Skeletal muscle satellite cell (primary cell): ENCODE measurements at regions not wholly inside any gene's neighbourhood (a gene's known extent, or its start where the extent isn't known, plus 50 kb on each side); places are given as distances from the start of the nearest gene placed in this dataset.
"Not testable (repeated sequence)": the region's sequence is repeated elsewhere in the genome, so short reads cannot be mapped to it uniquely, and the experiment has no call there.

ENCODE experiments used
- H3K27me3 ChIP-seq: 2 replicates; pipeline ENCODE4 v1.7.0; 2013; ENCODE audit warnings: low read length; ENCODE audit not compliant: control insufficient read depth, insufficient read depth
- H3K36me3 ChIP-seq: 2 replicates; pipeline ENCODE4 v1.7.0; 2013; ENCODE audit warnings: mild to moderate bottlenecking, control low read depth, low read length; ENCODE audit not compliant: insufficient read depth
- H3K4me1 ChIP-seq: 2 replicates; pipeline ENCODE4 v1.7.0; 2013; ENCODE audit warnings: low read length; ENCODE audit not compliant: control insufficient read depth, insufficient read depth
- H3K4me2 ChIP-seq: 2 replicates; pipeline ENCODE4 v1.7.0; 2013; ENCODE audit warnings: mild to moderate bottlenecking, low read length
- H3K4me3 ChIP-seq: 2 replicates; pipeline ENCODE4 v1.7.0; 2013; ENCODE audit warnings: low read length
- H3K9ac ChIP-seq: 2 replicates; pipeline ENCODE4 v1.7.0; 2013; ENCODE audit warnings: mild to moderate bottlenecking, low read depth, low read length, moderate library complexity
- H3K9me3 ChIP-seq: replicated peaks from 2 replicates; pipeline ENCODE4 v1.7.0; 2013; ENCODE audit warnings: mild to moderate bottlenecking, control low read depth, low read length

DNA sequence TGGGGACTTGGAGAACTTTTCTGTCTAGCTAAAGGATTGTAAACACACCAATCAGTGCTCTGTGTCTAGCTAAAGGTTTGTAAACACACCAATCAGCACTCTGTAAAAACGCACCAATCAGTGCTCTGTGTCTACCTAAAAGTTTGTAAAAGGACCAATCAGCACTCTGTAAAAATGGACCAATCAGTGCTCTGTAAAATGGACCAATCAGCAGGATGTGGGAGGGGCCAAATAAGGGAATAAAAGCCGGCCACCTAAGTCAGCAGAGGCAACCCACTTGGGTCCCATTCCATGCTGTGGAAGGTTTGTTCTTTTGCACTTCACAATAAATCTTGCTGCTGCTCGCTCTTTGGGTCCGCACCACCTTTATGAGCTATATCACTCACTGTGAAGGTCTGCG is 1709.4 kb upstream of the PIK3C3 start:
- H3K27me3 ChIP-seq, H3K36me3 ChIP-seq, H3K9me3 ChIP-seq, H3K9ac ChIP-seq, H3K4me2 ChIP-seq, H3K4me1 ChIP-seq, H3K4me3 ChIP-seq: not testable (repeated sequence)

DNA sequence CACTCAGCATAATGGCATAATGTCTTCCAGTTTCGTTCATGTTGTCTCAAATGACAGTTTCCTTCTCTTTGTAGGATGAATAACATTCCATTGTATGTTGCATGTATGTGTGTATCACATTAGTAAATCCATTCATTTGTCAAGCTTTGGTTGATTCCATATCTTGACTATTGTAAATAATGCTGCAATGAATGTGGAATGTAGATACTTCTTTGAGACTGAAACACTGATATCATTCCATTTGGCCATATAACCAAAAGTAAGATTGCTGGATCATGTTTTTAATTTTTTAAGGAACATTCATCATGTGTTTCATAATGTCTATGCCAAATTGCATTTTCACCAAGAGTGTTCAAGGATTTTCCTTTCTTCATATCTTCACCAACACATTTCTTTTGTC is 1711.4 kb upstream of the PIK3C3 start:
- H3K27me3 ChIP-seq: peaks cover 3% of the 10 kb centered on the region

DNA sequence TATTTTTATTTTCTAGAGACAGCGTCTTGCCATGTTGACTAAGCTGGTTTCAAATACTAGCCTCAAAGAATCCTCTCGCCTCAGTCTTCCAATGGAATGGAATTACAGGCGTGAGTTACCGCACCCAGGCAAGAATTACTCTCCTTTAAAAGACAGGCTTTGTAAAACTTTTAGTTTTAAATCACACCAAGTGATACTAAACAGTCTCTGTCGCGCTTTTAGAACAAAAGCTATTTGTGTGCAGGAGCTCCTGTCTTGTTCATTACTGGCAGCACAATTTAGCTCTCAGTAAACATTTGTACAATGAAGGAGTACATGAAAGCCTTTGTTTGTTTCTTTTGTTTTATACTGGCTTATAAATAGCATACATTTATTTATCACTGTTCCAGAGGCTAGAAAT is 1719.2 kb upstream of the PIK3C3 start:
- H3K27me3 ChIP-seq: no peaks in the 10 kb centered on the region

More for the DNA sequence above, 1711.4 kb upstream of the PIK3C3 start:
- Histone ChIP-seq H3K4me2 (no peak overlapping the region), H3K9ac (no peak overlapping the region), H3K4me1 (no peaks in the 10 kb centered on the region), H3K36me3 (no peaks in the 10 kb centered on the region), H3K9me3 (no peaks in the 10 kb centered on the region), H3K4me3 (no peak overlapping the region)

DNA sequence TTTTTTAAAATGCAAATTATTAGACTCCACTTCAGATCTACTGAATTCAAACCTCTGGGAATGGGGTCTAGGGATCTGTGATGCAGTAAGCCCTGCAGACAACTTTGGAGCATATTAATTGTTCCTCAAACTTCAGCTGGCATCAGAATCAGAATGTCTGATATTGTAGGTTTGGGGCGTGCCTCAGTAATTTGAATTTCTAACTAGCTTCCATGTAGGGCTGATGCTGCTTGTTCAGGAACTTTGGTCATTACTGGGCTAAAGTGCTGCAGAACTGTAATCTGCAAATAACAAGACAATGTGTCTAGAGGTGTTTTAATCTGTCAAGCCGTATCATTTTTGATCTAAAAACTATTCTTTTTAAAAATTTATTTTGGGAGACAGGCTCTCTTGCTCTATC is 1719.7 kb upstream of the PIK3C3 start:
- Histone ChIP-seq H3K4me2 (no peak overlapping the region), H3K27me3 (no peaks in the 10 kb centered on the region), H3K9me3 (no peaks in the 10 kb centered on the region), H3K9ac (no peak overlapping the region), H3K4me3 (no peak overlapping the region), H3K4me1 (no peaks in the 10 kb centered on the region), H3K36me3 (no peaks in the 10 kb centered on the region)

More for the DNA sequence above, 1719.2 kb upstream of the PIK3C3 start:
- H3K4me1 ChIP-seq: no peaks in the 10 kb centered on the region
- H3K9ac ChIP-seq: no peak overlapping the region
- no peak overlapping the region for H3K4me3 ChIP-seq
- no peaks in the 10 kb centered on the region for H3K36me3 ChIP-seq
- H3K9me3 ChIP-seq: no peaks in the 10 kb centered on the region
- no peak overlapping the region for H3K4me2 ChIP-seq

DNA sequence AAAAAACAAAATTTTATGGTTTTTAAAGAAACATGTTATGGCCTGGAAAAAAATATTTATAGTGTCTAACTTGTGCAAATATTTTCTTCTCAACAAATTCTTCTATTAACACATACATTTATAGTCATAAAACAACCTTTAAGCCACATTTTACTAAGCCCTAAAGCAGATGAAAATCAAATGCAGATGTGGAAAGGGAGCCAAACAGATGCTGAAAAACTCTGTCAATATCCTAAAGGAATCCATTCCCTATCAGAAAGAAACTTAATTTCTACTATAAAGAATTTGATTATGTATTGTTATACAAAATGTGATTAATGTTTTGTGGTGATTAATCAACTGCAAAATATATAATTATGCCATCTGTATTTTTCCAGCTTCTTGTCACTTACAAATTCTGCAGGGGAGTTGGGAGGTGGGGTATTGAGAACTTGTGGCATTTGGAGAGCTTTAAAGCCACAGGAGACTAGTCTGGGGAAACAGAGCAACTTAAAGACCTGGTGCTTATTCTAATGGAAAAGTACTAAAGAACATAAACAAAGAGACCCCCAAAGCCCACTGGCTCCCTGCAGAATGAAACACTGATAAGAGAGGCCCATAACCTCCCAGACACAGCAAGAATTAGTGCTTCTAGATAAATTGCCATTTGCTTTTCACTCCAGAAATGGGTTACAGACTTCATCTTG is 1721.0 kb upstream of the PIK3C3 start:
- no peaks in the 10 kb centered on the region for H3K36me3 ChIP-seq

DNA sequence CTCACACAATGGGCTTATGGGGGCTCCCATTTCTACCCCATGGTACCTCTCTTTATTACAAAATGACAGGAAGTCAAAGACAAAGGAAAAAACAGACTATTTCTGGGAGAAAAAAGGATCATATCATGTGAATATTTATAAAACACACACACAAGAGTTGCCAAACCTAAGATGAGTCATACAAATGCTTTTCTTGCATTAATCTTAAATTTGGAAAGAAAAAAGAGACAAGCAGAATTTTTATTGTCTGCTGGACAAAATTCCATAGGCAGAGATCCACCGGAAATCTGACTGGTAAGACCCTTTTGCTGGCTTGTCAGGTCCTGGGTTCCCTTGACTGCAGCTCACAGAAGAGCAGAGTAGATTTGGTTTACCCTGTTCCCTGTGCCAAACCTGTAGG is 1732.3 kb upstream of the PIK3C3 start:
- H3K9me3 ChIP-seq: no peaks in the 10 kb centered on the region
- no peak overlapping the region for H3K4me3 ChIP-seq
- H3K36me3 ChIP-seq: no peaks in the 10 kb centered on the region
- no peaks in the 10 kb centered on the region for H3K27me3 ChIP-seq
- no peak overlapping the region for H3K9ac ChIP-seq
- peaks cover 4% of the 10 kb centered on the region for H3K4me1 ChIP-seq
- H3K4me2 ChIP-seq: no peak overlapping the region

More for the DNA sequence above, 1721.0 kb upstream of the PIK3C3 start:
- H3K4me3 ChIP-seq: no peak overlapping the region
- no peak overlapping the region for H3K4me2 ChIP-seq
- H3K27me3 ChIP-seq: no peaks in the 10 kb centered on the region
- H3K9me3 ChIP-seq: no peaks in the 10 kb centered on the region
- H3K9ac ChIP-seq: no peak overlapping the region
- H3K4me1 ChIP-seq: no peaks in the 10 kb centered on the region

DNA sequence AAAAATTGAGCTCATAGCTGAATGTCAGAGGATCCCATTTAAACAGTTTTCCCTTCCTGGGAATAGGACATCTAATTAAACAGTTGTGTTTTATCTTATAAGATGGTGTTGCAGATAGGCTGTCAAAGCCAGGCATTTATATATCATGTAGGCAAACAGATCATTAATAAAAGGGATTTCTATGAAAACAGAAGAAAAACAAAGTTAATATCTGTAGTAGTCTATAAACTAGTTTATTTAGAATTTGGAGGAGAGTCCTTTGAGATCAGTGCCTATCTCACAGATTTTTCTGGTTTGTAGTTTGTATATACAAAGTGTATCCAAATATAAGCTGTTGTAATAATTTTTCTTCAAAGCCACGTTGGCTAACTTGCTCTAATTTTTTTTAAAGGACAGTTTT is 1738.2 kb upstream of the PIK3C3 start:
- H3K4me3 ChIP-seq: no peak overlapping the region
- no peaks in the 10 kb centered on the region for H3K36me3 ChIP-seq
- no peaks in the 10 kb centered on the region for H3K27me3 ChIP-seq
- no peak overlapping the region for H3K9ac ChIP-seq
- H3K9me3 ChIP-seq: no peaks in the 10 kb centered on the region
- no peaks in the 10 kb centered on the region for H3K4me1 ChIP-seq
- H3K4me2 ChIP-seq: no peak overlapping the region

DNA sequence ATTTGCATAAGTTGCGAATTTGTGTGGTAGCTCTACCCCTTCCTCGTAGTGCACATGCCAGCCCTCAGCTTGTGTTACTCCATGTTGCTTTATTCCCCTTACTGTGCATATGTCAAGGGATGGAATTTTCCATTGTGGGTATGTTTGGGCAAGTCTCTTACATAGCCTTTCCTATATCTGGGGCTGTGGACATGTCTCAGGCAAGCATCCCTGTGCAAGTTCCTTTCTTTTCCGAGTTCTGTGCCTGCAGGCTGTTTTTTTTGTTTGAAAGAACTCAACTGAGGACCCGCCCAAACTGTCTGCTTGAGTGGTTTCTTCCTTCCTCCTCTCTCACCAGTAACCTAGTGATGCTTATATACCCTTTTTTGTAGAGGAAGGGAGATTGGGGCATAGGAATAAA is 1739.1 kb upstream of the PIK3C3 start:
- no peaks in the 10 kb centered on the region for H3K27me3 ChIP-seq
- no peak overlapping the region for H3K4me2 ChIP-seq
- H3K4me3 ChIP-seq: no peak overlapping the region
- no peak overlapping the region for H3K9ac ChIP-seq
- no peaks in the 10 kb centered on the region for H3K9me3 ChIP-seq
- no peaks in the 10 kb centered on the region for H3K4me1 ChIP-seq
- no peaks in the 10 kb centered on the region for H3K36me3 ChIP-seq

DNA sequence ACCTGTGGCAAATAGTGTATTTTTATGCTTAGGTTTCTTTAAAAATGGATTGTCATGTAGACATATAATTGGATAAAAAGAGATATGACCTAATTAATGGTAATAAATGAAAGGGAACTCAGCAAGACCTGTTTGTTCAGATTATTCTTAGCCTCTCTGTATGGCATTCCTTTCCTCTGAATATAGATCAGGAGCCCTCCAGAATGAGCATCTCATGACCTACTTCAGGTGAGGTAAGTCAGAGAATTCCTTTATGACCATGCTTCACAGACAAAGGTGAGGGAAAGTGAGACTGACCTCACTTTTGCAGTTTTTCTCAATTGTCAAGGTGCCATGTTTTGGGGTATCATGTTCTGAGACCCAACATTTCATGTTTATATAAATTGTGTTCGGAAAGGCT is 1744.3 kb upstream of the PIK3C3 start:
- H3K4me2 ChIP-seq: no peak overlapping the region
- no peaks in the 10 kb centered on the region for H3K4me1 ChIP-seq
- H3K9me3 ChIP-seq: no peaks in the 10 kb centered on the region
- H3K27me3 ChIP-seq: no peaks in the 10 kb centered on the region
- H3K36me3 ChIP-seq: no peaks in the 10 kb centered on the region
- no peak overlapping the region for H3K4me3 ChIP-seq
- no peak overlapping the region for H3K9ac ChIP-seq

DNA sequence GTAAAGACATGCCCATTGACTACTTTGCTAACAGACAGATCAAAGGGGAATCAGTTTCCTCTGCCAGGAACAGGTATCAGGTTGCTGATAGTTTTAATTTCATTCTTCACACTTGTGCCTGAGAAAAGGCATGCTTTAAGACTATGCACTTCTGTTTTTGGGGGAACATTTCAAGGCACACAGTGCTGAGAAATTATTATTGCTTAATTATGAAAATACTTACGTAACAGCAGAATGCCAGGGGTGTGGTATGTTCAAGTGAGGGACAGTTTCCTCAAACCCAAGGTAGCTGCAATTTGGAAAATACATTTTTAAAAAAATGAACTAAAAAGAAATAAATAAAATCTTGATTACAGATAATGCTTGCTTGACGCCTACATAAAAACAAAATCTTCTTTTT is 1746.1 kb upstream of the PIK3C3 start:
- Histone ChIP-seq H3K4me1 (no peaks in the 10 kb centered on the region), H3K4me3 (no peak overlapping the region), H3K9me3 (no peaks in the 10 kb centered on the region), H3K4me2 (no peak overlapping the region), H3K36me3 (no peaks in the 10 kb centered on the region), H3K9ac (no peak overlapping the region), H3K27me3 (no peaks in the 10 kb centered on the region)

DNA sequence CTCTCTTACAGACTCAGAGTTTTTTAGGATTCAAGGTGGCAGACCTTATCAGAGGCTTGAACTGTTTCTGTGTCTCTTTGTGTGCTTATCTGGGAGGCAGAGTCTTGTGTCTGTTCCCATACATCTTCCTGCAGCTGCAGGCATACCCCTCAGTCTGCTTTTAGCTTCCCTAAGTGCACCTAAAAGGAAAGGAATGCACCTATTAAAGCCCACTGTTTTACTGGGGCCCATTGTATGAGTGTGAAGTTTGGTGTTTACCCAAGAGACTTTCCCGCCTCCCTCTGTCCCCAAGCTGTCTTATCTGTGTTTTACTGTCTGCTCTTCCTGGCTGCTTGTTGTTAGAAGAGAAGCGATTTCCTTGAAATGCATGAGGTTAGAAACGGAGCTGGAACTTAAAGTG is 1757.3 kb upstream of the PIK3C3 start:
- no peaks in the 10 kb centered on the region for H3K27me3 ChIP-seq
- no peak overlapping the region for H3K9ac ChIP-seq
- no peaks in the 10 kb centered on the region for H3K9me3 ChIP-seq
- H3K4me1 ChIP-seq: no peaks in the 10 kb centered on the region
- no peaks in the 10 kb centered on the region for H3K36me3 ChIP-seq
- H3K4me3 ChIP-seq: no peak overlapping the region
- no peak overlapping the region for H3K4me2 ChIP-seq

DNA sequence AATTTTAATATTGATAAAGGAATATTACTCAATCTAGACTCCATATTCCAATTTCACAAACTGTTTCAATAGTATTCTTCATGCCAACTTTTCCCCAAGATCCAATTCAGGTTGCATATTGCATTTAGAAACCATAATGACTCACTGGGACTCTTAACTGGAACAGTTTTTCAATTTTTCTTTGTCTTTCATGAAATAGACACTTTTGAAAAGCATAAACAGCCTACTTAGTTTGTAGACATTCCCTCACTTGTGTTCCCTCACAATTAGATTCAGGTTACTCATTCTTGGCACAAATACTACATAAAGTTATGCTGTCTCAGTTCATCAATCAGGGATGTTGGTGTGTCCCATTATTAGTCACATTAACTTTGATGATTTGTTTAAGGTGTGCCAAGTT is 1768.4 kb upstream of the PIK3C3 start:
- Histone ChIP-seq H3K9me3 (no peaks in the 10 kb centered on the region), H3K4me2 (no peak overlapping the region), H3K4me1 (no peaks in the 10 kb centered on the region), H3K4me3 (no peak overlapping the region), H3K36me3 (no peaks in the 10 kb centered on the region), H3K9ac (no peak overlapping the region), H3K27me3 (no peaks in the 10 kb centered on the region)
